SKM-1 treated with dmso at 0.1 percent for 144 hours (cell line): ENCODE measurements at regions not wholly inside any gene's neighbourhood (a gene's known extent, or its start where the extent isn't known, plus 50 kb on each side); places are given as distances from the start of the nearest gene placed in this dataset.
"Not testable (repeated sequence)": the region's sequence is repeated elsewhere in the genome, so short reads cannot be mapped to it uniquely, and the experiment has no call there.

Source experiments
- DNase-seq: peaks from one replicate; lab custom pipeline; 2025; ENCODE audit not compliant: unreplicated experiment; lab: John Stamatoyannopoulos, UW

- not testable (repeated sequence) for DNase-seq
These were observed 80.1 kb upstream of the NPSR1 start for GRCh38 chr7:34577934-34578333.

- not testable (repeated sequence) for DNase-seq
These were observed 76.3 kb upstream of the NPSR1 start for GRCh38 chr7:34581698-34582097.

DNA sequence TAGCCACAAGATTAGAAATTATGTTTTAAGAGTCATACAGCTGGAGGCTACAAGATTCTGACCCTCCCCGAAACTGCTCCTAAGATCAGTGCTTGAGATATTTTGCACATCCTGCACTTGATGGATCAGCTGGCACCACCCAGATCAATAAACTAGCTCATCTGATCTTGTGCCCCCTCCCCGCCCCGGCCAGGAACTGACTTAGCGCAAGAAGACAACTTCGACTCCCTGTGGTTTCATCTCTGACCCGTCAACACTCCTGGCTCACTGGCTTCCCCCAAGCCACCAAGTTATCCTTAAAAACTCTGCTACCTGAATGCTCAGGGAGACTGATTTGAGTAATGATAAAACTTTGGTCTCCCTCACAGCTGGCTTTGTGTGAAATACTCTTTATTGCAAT lies 73.5 kb upstream of the NPSR1 start:
- DNase-seq, result no peak

DNA sequence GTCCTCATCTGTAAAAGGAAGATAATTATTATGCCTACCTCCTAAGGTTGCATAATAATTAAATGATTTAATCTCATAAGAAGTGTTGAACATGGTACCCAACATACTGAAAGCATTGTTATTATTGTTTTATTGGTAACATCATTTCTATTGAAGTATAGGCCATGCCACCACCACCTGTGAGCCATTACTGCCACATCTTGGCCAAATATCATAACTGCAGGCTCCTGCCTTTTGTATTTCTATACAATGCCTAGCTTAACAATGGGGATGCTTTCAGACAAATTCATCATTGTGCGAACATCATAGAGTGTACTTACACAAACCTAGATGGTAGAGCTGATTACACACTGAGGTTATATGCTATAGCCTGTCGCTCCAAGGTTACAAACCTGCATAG lies 61.1 kb upstream of the NPSR1 start:
- DNase-seq, result peak; percentile 8

DNA sequence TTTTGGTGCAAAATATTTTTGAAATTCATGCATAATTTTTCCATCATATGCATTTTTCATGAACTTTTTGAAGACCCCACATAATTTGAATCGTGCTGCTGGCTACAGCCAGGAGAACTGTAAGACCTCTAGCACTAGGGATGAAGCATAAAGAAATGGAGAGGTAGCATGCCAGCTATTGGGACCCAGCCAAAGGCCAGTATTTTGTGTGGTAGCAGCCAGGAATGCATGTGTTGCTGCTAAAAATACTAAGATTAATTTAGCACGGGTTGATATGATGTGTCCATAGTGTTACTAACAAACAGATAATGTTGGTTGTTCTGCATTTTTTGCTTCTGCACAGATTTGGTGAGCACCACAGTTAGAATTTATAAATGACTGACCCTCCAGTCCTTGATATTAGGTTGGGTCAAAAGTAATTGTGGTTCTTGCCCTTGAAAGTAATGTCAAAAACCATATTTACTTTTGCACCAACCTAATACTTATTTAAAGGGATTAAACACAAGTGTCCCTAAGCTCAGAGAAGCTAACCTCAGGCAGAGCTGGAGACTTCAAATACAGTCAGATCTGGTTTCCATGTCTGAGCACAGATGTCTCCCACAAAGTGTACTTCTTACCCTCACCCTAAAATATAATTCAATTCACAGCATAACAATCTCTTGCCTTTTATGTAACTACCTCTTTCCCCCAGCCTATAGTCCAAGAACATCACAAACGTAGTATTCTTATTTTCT lies 54.1 kb upstream of the NPSR1 start:
- DNase-seq, result no peak
